Sigmoid colon (tissue), 6 donors: ENCODE measurements at regions not wholly inside any gene's neighbourhood (a gene's known extent, or its start where the extent isn't known, plus 50 kb on each side); places are given as distances from the start of the nearest gene placed in this dataset.
A peak's percentile ranks its signal among the peaks of the same experiment; 100 is the strongest.
"Not testable (repeated sequence)": the region's sequence is repeated elsewhere in the genome, so short reads cannot be mapped to it uniquely, and the experiment has no call there.

ENCODE experiments used
- DNase-seq: peaks from one replicate; pipeline ENCODE4 v3.0.0-alpha.2; 2019
- H3K27ac ChIP-seq, 4 donors: fragments of 200-600 bp; sonication (generic); one replicate each; pipeline ENCODE4 v1.5.1; 2016 to 2019; ENCODE audit warnings: mild to moderate bottlenecking in 1 of 4
- H3K27me3 ChIP-seq, 3 donors: fragments of 200-600 bp; sonication (generic); one replicate each; pipeline ENCODE4 v1.5.1; 2019; ENCODE audit warnings: mild to moderate bottlenecking in 1 of 3
- H3K36me3 ChIP-seq, 4 donors: fragments of 200-600 bp; sonication (generic); one replicate each; pipeline ENCODE4 v1.5.1; 2016 to 2019
- H3K4me1 ChIP-seq, 4 donors: fragments of 200-600 bp; sonication (generic); one replicate each; pipeline ENCODE4 v1.5.1; 2017 to 2019
- H3K4me3 ChIP-seq, 4 donors: fragments of 200-600 bp; sonication (generic); one replicate each; pipeline ENCODE4 v1.5.1; 2017 to 2019; ENCODE audit warnings: mild to moderate bottlenecking in 2 of 4, moderate library complexity in 1 of 4
- H3K9me3 ChIP-seq, 4 donors: fragments of 200-600 bp in 3 of 4; sonication (generic) in 3 of 4; one replicate each; pipeline versions ENCODE4 v1.5.1 to v1.6.1; 2013 to 2019
- EP300 ChIP-seq, 4 donors: sonication (generic); formaldehyde crosslinking; IDR thresholded peaks; one replicate each; pipeline ENCODE4 v1.6.1; 2017; ENCODE audit warnings: antibody characterized with exemption in 4 of 4
- POLR2A ChIP-seq, 2 donors: fragments of 450-650 bp; IDR thresholded peaks; one replicate each; pipeline ENCODE4 v1.6.1; 2016; ENCODE audit warnings: antibody characterized with exemption in 2 of 2, mild to moderate bottlenecking in 2 of 2, moderate library complexity in 2 of 2
- POLR2AphosphoS5 ChIP-seq, 4 donors: sonication (generic); formaldehyde crosslinking; IDR thresholded peaks; one replicate each; pipeline ENCODE4 v1.6.1; 2017; ENCODE audit warnings: antibody characterized with exemption in 4 of 4
- whole genome bisulfite sequencing, 2 donors: extraction: QIAGEN DNeasy Blood & Tissue Kit; methylation state at CpG; one replicate each; pipeline ENCODE4 v1.1.7; 2013; 5-methylcytosine and 5-hydroxymethylcytosine counted together
- intact Hi-C: fragments of 100-400 bp; cut with DNase I; formaldehyde crosslinking; loops from one replicate; pipeline ENCODE4 v1.15.1; 2023
- TF ChIP-seq, protein P1 (sequence below), 4 experiments: fragments of 450-650 bp in 3 of 4; fragments of 200-600 bp in 1 of 4; IDR thresholded peaks; one replicate each; pipeline ENCODE4 v1.5.1; 2016 to 2019; ENCODE audit warnings: antibody characterized with exemption in 4 of 4, mild to moderate bottlenecking in 3 of 4, moderate library complexity in 2 of 4
- donor health status: healthy with polysubstance abuse.
- donor health status: healthy.

DNA sequence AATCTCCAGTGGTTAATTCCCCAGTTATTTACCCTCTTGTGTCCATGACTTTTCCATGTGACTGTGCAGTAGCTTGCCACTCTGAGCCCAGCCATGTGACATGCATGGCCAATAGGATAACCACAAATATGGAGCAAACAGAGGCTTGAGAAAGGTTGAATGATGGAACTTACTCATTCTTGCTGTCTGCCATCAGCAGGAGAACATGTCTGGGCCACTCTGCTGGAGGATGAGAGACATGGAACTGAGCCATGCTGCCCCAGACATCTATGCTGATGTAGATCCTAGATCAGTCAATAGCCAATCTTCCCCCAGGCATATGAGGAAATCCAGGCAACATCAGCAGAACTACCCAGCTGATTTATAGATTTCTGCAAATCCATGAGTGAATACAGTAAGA lies 992.3 kb upstream of the FANCL start:
- intact Hi-C loops, result no loop called here
- TF ChIP-seq POLR2A (IDR thresholded peaks at IDR 0.05) (no peak), POLR2AphosphoS5 (IDR thresholded peaks at IDR 0.05) (no peak), EP300 (IDR thresholded peaks at IDR 0.05) (no peak)
- Histone ChIP-seq H3K36me3 (no peaks in the 10 kb centered on the region), H3K9me3 (no peaks in the 10 kb centered on the region), H3K4me1 (no peaks in the 10 kb centered on the region), H3K4me3 (no peak overlapping the region), H3K27ac (no peak overlapping the region), H3K27me3 (no peaks in the 10 kb centered on the region)
- no peak for DNase-seq

DNA sequence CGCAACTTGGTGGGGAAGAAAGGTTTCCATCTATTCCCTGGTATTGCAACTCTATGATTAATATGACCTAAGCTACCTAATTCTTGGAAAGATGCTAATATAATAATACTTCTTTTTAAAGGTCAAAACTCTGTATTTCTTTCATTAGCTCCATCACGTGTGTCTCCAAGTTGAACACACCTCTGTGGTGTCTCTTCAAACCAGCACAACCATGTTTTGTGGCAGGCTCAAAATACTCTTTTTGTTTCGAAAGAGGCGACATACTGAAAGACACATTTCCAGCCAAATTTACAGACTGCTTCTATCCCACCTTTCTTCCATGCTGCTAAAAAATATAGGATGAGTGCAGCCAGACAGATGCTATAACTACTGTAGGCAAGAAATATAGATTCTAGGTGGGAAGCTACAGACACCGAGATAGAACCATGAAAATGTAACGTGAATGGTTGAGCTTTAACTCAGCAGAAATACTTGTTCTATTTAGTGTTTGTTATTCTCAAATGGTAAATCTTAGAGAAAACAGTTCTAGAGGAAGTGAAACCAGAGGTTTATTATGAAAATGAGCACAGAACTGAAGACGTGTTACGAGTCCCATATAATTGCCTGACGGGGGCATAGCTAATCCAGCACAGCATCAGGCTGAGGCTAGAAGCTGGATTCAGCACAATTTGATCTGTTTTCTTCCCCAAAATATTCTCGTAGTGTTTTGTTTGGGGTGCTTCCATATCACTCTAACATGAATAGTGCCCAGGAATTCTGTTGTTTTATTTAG lies 991.5 kb upstream of the FANCL start:
- H3K9me3 ChIP-seq, result no peaks in the 10 kb centered on the region
- H3K4me1 ChIP-seq, result no peaks in the 10 kb centered on the region
- TF ChIP-seq, protein P1, sequence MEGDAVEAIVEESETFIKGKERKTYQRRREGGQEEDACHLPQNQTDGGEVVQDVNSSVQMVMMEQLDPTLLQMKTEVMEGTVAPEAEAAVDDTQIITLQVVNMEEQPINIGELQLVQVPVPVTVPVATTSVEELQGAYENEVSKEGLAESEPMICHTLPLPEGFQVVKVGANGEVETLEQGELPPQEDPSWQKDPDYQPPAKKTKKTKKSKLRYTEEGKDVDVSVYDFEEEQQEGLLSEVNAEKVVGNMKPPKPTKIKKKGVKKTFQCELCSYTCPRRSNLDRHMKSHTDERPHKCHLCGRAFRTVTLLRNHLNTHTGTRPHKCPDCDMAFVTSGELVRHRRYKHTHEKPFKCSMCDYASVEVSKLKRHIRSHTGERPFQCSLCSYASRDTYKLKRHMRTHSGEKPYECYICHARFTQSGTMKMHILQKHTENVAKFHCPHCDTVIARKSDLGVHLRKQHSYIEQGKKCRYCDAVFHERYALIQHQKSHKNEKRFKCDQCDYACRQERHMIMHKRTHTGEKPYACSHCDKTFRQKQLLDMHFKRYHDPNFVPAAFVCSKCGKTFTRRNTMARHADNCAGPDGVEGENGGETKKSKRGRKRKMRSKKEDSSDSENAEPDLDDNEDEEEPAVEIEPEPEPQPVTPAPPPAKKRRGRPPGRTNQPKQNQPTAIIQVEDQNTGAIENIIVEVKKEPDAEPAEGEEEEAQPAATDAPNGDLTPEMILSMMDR (IDR thresholded peaks at IDR 0.05), result no peak
- TF ChIP-seq POLR2A (IDR thresholded peaks at IDR 0.05), result no peak
- TF ChIP-seq EP300 (IDR thresholded peaks at IDR 0.05), result no peak
- no peak for TF ChIP-seq POLR2AphosphoS5 (IDR thresholded peaks at IDR 0.05)
- 76 to 83% methylated on average over 10 of the region's 10 CpGs for WGBS, 2 donors
- H3K36me3 ChIP-seq, result no peaks in the 10 kb centered on the region
- H3K27ac ChIP-seq, result no peak overlapping the region
- no peak overlapping the region for H3K4me3 ChIP-seq
- intact Hi-C loops, result no loop called here
- H3K27me3 ChIP-seq, result no peaks in the 10 kb centered on the region
- DNase-seq, result no peak

GRCh38 chr2:59226362-59226761 lies 985.2 kb upstream of the FANCL start:
- H3K27me3 ChIP-seq, H3K9me3 ChIP-seq, intact Hi-C loops, H3K4me3 ChIP-seq, H3K27ac ChIP-seq, H3K36me3 ChIP-seq, DNase-seq: not testable (repeated sequence)
- H3K4me1 ChIP-seq, result peaks cover 0 to 22% (median 2%) of the 10 kb centered on the region in 4 donors
- 72 to 73% methylated on average over 1 of the region's 1 CpG for WGBS, 2 donors

DNA sequence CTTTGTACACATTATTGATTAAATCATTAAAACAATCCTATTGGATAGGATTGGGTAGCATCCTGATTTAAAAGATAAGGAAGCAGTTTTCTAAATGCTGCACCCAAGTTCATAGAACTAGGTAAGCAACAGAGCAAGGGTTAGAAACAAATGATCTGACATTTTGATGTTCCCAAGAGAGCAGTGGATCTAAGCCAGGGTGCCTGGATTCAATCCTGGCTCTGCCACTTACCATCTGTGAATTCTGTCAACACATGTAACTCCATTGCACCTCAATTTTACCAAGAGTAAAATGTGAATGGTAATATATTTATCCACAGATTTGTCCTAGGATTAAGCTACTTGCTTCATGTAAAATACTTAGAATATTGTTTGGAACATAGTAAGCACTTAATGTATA lies 982.6 kb upstream of the FANCL start:
- Histone ChIP-seq H3K27ac (no peak overlapping the region), H3K27me3 (no peaks in the 10 kb centered on the region), H3K36me3 (no peaks in the 10 kb centered on the region), H3K4me3 (no peak overlapping the region), H3K9me3 (no peaks in the 10 kb centered on the region), H3K4me1 (peaks cover 0 to 23% (median 2%) of the 10 kb centered on the region in 4 donors)
- intact Hi-C loops, result no loop called here
- no peak for DNase-seq
- TF ChIP-seq, protein P1 (IDR thresholded peaks at IDR 0.05), result no peak
- peak; percentile 52 to 96 (median 86) for TF ChIP-seq POLR2AphosphoS5 (IDR thresholded peaks at IDR 0.05)
- TF ChIP-seq POLR2A (IDR thresholded peaks at IDR 0.05), result no peak
- peak in 1 of 4 donors; percentile 24 for TF ChIP-seq EP300 (IDR thresholded peaks at IDR 0.05)

- TF ChIP-seq EP300 (IDR thresholded peaks at IDR 0.05), result no peak
- no peak for TF ChIP-seq POLR2AphosphoS5 (IDR thresholded peaks at IDR 0.05)
- TF ChIP-seq, protein P1 (IDR thresholded peaks at IDR 0.05), result no peak
- no peak for TF ChIP-seq POLR2A (IDR thresholded peaks at IDR 0.05)
- no peaks in the 10 kb centered on the region for H3K36me3 ChIP-seq
- no peak overlapping the region for H3K27ac ChIP-seq
- no peak overlapping the region for H3K4me3 ChIP-seq
- 44 to 52% methylated on average over 3 of the region's 3 CpGs for WGBS, 2 donors
- no peak for DNase-seq
- intact Hi-C loops, result no loop called here
- H3K4me1 ChIP-seq, result peaks cover 0 to 7% (median 0%) of the 10 kb centered on the region in 4 donors
- no peaks in the 10 kb centered on the region for H3K9me3 ChIP-seq
- no peaks in the 10 kb centered on the region for H3K27me3 ChIP-seq
Measured at GRCh38 chr2:59217360-59217759, 976.2 kb upstream of the FANCL start.

DNA sequence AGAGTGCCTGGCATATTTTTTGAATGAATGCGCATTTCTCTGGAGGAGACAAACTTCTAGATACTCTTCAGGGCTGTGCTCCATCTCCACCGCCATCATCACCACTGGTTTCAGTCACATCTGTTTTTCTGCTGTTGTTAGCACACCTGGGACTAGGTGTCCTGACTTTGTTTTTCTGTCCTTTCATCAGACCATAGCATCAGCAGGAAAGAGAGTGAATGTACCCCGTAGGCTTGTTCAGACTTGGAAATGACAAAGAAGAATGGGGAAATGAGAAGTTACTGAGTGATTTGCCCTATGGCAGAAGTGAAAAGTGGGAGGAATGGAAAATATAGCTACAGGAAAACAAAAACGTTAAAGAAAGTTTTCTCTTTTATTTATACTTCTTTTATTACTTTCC lies 965.2 kb upstream of the FANCL start:
- Histone ChIP-seq H3K27ac (no peak overlapping the region), H3K4me1 (no peaks in the 10 kb centered on the region), H3K27me3 (no peaks in the 10 kb centered on the region), H3K36me3 (no peaks in the 10 kb centered on the region), H3K9me3 (peaks cover 0 to 4% (median 0%) of the 10 kb centered on the region in 4 donors), H3K4me3 (no peak overlapping the region)
- TF ChIP-seq EP300 (IDR thresholded peaks at IDR 0.05), result no peak
- TF ChIP-seq POLR2A (IDR thresholded peaks at IDR 0.05), result no peak
- TF ChIP-seq, protein P1 (IDR thresholded peaks at IDR 0.05), result no peak
- TF ChIP-seq POLR2AphosphoS5 (IDR thresholded peaks at IDR 0.05), result no peak
- DNase-seq, result no peak
- intact Hi-C loops, result no loop called here
- WGBS, 2 donors, result 76 to 83% methylated on average over 4 of the region's 4 CpGs
